ENCODE measurements at regions not wholly inside any gene's neighbourhood (a gene's known extent, or its start where the extent isn't known, plus 50 kb on each side); places are given as distances from the start of the nearest gene placed in this dataset.

- no peaks in the 10 kb centered on the region for H3K23me2 ChIP-seq (ENCODE audit: insufficient read length, low read depth, low read length, poor library complexity, severe bottlenecking)
- no peaks in the 10 kb centered on the region for H3K79me2 ChIP-seq (ENCODE audit: insufficient read depth, low read length)
- no peak overlapping the region for H3K4me2 ChIP-seq (ENCODE audit: insufficient read depth, insufficient read length, low read length)
- no peak overlapping the region for H3T11ph ChIP-seq (ENCODE audit: low read length)
- H2BK5ac ChIP-seq (ENCODE audit: insufficient read length, low read length) = no peak overlapping the region
- H3K27me3 ChIP-seq (ENCODE audit: insufficient read depth, low read length) = no peaks in the 10 kb centered on the region
- no peak overlapping the region for H4K8ac ChIP-seq (replicated peaks; ENCODE audit: insufficient read length, low read depth, low read length)
- H2AK5ac ChIP-seq (ENCODE audit: insufficient read length, low read length) = no peak overlapping the region
- no peak overlapping the region for H2BK15ac ChIP-seq (ENCODE audit: low read depth, low read length)
- H3K4ac ChIP-seq (ENCODE audit: low read depth, low read length) = no peak overlapping the region
- no peak overlapping the region for H2BK20ac ChIP-seq (ENCODE audit: low read depth, low read length, poor library complexity, severe bottlenecking)
- H3K9ac ChIP-seq (ENCODE audit: extremely low read depth, insufficient read length, low read length) = no peak overlapping the region
- no peak overlapping the region for H3K23ac ChIP-seq (ENCODE audit: insufficient read length, low read depth, low read length)
- H4K5ac ChIP-seq (ENCODE audit: insufficient read length, low read depth, low read length) = no peak overlapping the region
- no peak overlapping the region for H4K91ac ChIP-seq (ENCODE audit: insufficient read length, low read depth, low read length)
- H3K4me1 ChIP-seq (ENCODE audit: insufficient read depth, low read length) = no peaks in the 10 kb centered on the region
- no peak overlapping the region for H3K18ac ChIP-seq (ENCODE audit: insufficient read length, low read depth, low read length)
- peaks cover 18 to 21% of the 10 kb centered on the region in 2 experiments for H3K9me3 Mint-ChIP-seq
- H3K79me1 ChIP-seq (ENCODE audit: insufficient read depth, low read depth, low read length, poor library complexity, severe bottlenecking) = no peaks in the 10 kb centered on the region
- no peak for TF ChIP-seq CTCF (conservative IDR thresholded peaks at IDR 0.05)
- H2BK120ac ChIP-seq (ENCODE audit: low read depth, low read length, poor library complexity, severe bottlenecking) = no peak overlapping the region
- DNase-seq = no peak
- H3K27me3 Mint-ChIP-seq (ENCODE audit: low read depth) = no peaks in the 10 kb centered on the region
- no peak overlapping the region for H3K27ac ChIP-seq (ENCODE audit: insufficient read length, low read depth, low read length)
- H3K4me3 Mint-ChIP-seq = no peak overlapping the region
- no peak overlapping the region for H2AFZ ChIP-seq (ENCODE audit: low read length)
- H4K20me1 ChIP-seq (ENCODE audit: control insufficient read depth, insufficient read depth, insufficient read length) = no peaks in the 10 kb centered on the region
- no peak overlapping the region for H2BK12ac ChIP-seq (ENCODE audit: insufficient read length, low read depth, low read length)
- H3K14ac ChIP-seq (ENCODE audit: insufficient read depth, low read length) = no peak overlapping the region
- no peaks in the 10 kb centered on the region for H3K9me3 ChIP-seq (ENCODE audit: control insufficient read depth, low read depth, low read length)
- H3K27ac Mint-ChIP-seq = no peak overlapping the region
- H3K36me3 Mint-ChIP-seq (ENCODE audit: insufficient read depth in 1 of 3, low read depth in 3 of 3) = peaks cover 7 to 24% (median 7%) of the 10 kb centered on the region in 3 experiments
- no peak overlapping the region for H3K56ac ChIP-seq (ENCODE audit: insufficient read length, low read depth, low read length)
- no peaks in the 10 kb centered on the region for H3K4me1 Mint-ChIP-seq
These were observed 350.3 kb upstream of the DPPA4 start for GRCh38 chr3:109687626-109688025.

Measured in H9 (cell line).